A549 (cell line): ENCODE measurements at regions not wholly inside any gene's neighbourhood (a gene's known extent, or its start where the extent isn't known, plus 50 kb on each side); places are given as distances from the start of the nearest gene placed in this dataset.

Source experiments
- ATAC-seq, 2 experiments: fragments of 200-7000 bp in 1 of 2; fragments of >200 bp in 1 of 2; cut with Nextera tagmentation in 1 of 2; cut with Tn5 transposase in 1 of 2; 3 replicates each; pipeline versions ENCODE4 v1.8.0 to v1.9.1; 2018 to 2020; ENCODE audit warnings: mild to moderate bottlenecking in 1 of 2, moderate library complexity in 1 of 2
- CTCF ChIA-PET: fragments of 300-600 bp; sonication (Branson Sonifier 250); formaldehyde crosslinking; extraction: SDS; loops from one replicate; lab custom pipeline; 2021; ENCODE audit warnings: antibody characterized with exemption, inconsistent platforms; lab: Yijun Ruan, JAX
- POLR2A ChIA-PET: fragments of 350-600 bp; formaldehyde crosslinking; extraction: SDS; loops from one replicate; lab custom pipeline; 2021; ENCODE audit warnings: antibody characterized with exemption, inconsistent platforms; lab: Yijun Ruan, JAX
- DNase-seq, 2 experiments: peaks; one replicate each; pipeline versions ENCODE4 v3.0.0 to v3.0.0-alpha.2; 2011 to 2016; ENCODE audit warnings: low read depth in 1 of 2, low spot score in 1 of 2
- FAIRE-seq: peaks from 2 replicates; lab custom pipeline; 2011; peaks lifted over from hg19 to GRCh38; lab: Jason Lieb, UNC
- H3K27ac ChIP-seq, 2 experiments: fragments of >200 bp; sonication (Bioruptor Twin); formaldehyde crosslinking; 3 replicates each; pipeline ENCODE4 v1.5.1; 2016 to 2017
- H3K4me1 ChIP-seq: fragments of >200 bp; sonication (Bioruptor Twin); formaldehyde crosslinking; 3 replicates; pipeline ENCODE4 v1.6.1; 2016
- H3K4me2 ChIP-seq: fragments of >200 bp; sonication (Bioruptor Twin); formaldehyde crosslinking; 3 replicates; pipeline ENCODE4 v1.6.1; 2016
- H3K4me3 ChIP-seq: fragments of >200 bp; sonication (Bioruptor Twin); formaldehyde crosslinking; 3 replicates; pipeline ENCODE4 v1.5.1; 2016
- H3K9me3 ChIP-seq: fragments of >200 bp; sonication (Bioruptor Twin); formaldehyde crosslinking; 3 replicates; pipeline ENCODE4 v1.6.1; 2016
- CBX2 ChIP-seq: fragments of 200-600 bp; sonication (generic); IDR thresholded peaks from 2 replicates; pipeline ENCODE4 v1.6.1; 2016; ENCODE audit warnings: low read depth, mild to moderate bottlenecking, borderline replicate concordance
- EHF ChIP-seq: fragments of 250-450 bp; sonication (Bioruptor Pico); IDR thresholded peaks from 2 replicates; pipeline ENCODE4 v1.5.0; 2020; ENCODE audit warnings: mild to moderate bottlenecking
- FOSB ChIP-seq: fragments of 250-450 bp; sonication (Bioruptor Pico); IDR thresholded peaks from 2 replicates; pipeline ENCODE4 v1.5.0; 2020; ENCODE audit warnings: mild to moderate bottlenecking, moderate library complexity
- FOXS1 ChIP-seq: fragments of 250-450 bp; sonication (Bioruptor Pico); IDR thresholded peaks from 2 replicates; pipeline ENCODE4 v1.5.0; 2020; ENCODE audit warnings: mild to moderate bottlenecking, moderate library complexity
- HES2 ChIP-seq: fragments of >200 bp; sonication (Bioruptor Twin); formaldehyde crosslinking; IDR thresholded peaks from 2 replicates; pipeline ENCODE4 v1.6.1; 2016
- HMGXB4 ChIP-seq: fragments of 250-450 bp; sonication (Bioruptor Pico); IDR thresholded peaks from 2 replicates; pipeline ENCODE4 v1.5.0; 2021; ENCODE audit warnings: mild to moderate bottlenecking, moderate library complexity, borderline replicate concordance
- HOXB13 ChIP-seq: fragments of 250-450 bp; sonication (Bioruptor Pico); IDR thresholded peaks from 2 replicates; pipeline ENCODE4 v1.5.0; 2020; ENCODE audit warnings: low read depth, mild to moderate bottlenecking, moderate library complexity
- HOXB5 ChIP-seq: fragments of 250-450 bp; sonication (Bioruptor Pico); IDR thresholded peaks from 2 replicates; pipeline ENCODE4 v1.5.0; 2020; ENCODE audit warnings: mild to moderate bottlenecking, moderate library complexity
- JUN ChIP-seq, 2 experiments: fragments of >200 bp; sonication (Bioruptor Twin); formaldehyde crosslinking; IDR thresholded peaks; 2 replicates in 1 of 2; 3 replicates in 1 of 2; pipeline ENCODE4 v1.6.1; 2016 to 2017
- KDM1A ChIP-seq: fragments of 200-600 bp; sonication (generic); IDR thresholded peaks from 2 replicates; pipeline ENCODE4 v1.6.1; 2016; ENCODE audit warnings: low read depth, mild to moderate bottlenecking
- MAFK ChIP-seq: fragments of 450-650 bp; IDR thresholded peaks from 2 replicates; pipeline ENCODE4 v1.6.1; 2014; ENCODE audit not compliant: partially characterized antibody
- MYC ChIP-seq: IDR thresholded peaks from 2 replicates; pipeline ENCODE4 v1.6.1; 2012; ENCODE audit warnings: mild to moderate bottlenecking, inconsistent platforms, low read length, improper control_type of control experiment, borderline replicate concordance
- NFE2L2 ChIP-seq: fragments of 150-350 bp; conservative IDR thresholded peaks from 2 replicates; pipeline ENCODE4 v1.6.1; 2014; ENCODE audit warnings: low read length
- RAD21 ChIP-seq, 2 experiments: fragments of >200 bp in 1 of 2; sonication (Bioruptor Twin) in 1 of 2; formaldehyde crosslinking in 1 of 2; IDR thresholded peaks in 1 of 2; conservative IDR thresholded peaks in 1 of 2; 2 replicates in 1 of 2; 3 replicates in 1 of 2; pipeline ENCODE4 v1.6.1; 2012 to 2018; ENCODE audit warnings: inconsistent platforms in 1 of 2
- RARB ChIP-seq: fragments of 250-450 bp; sonication (Bioruptor Pico); IDR thresholded peaks from 2 replicates; pipeline ENCODE4 v1.8.0; 2021; ENCODE audit warnings: mild to moderate bottlenecking, moderate library complexity
- RFX5 ChIP-seq: fragments of 450-650 bp; IDR thresholded peaks from 2 replicates; pipeline ENCODE4 v1.7.1; 2014; ENCODE audit warnings: antibody characterized with exemption, mild to moderate bottlenecking, moderate library complexity
- RNF2 ChIP-seq: fragments of 200-600 bp; sonication (generic); IDR thresholded peaks from 2 replicates; pipeline ENCODE4 v1.6.1; 2016; ENCODE audit warnings: low read depth, mild to moderate bottlenecking, antibody characterized with exemption, moderate library complexity, borderline replicate concordance
- SREBF2 ChIP-seq: fragments of 450-650 bp; IDR thresholded peaks from 2 replicates; pipeline ENCODE4 v1.6.1; 2014; ENCODE audit warnings: mild to moderate bottlenecking, moderate library complexity
- TFCP2L1 ChIP-seq: fragments of 250-450 bp; sonication (Bioruptor Pico); IDR thresholded peaks from 2 replicates; pipeline ENCODE4 v1.5.0; 2021; ENCODE audit warnings: mild to moderate bottlenecking
- TP53 ChIP-seq: fragments of 250-450 bp; sonication (Bioruptor Pico); IDR thresholded peaks from 2 replicates; pipeline ENCODE4 v1.5.0; 2021; ENCODE audit warnings: mild to moderate bottlenecking, moderate library complexity
- USF2 ChIP-seq: fragments of 450-650 bp; IDR thresholded peaks from 2 replicates; pipeline ENCODE4 v1.6.1; 2014; ENCODE audit warnings: antibody characterized with exemption
- ZC3H11A ChIP-seq: fragments of 450-650 bp; IDR thresholded peaks from 2 replicates; pipeline ENCODE4 v1.6.1; 2014; ENCODE audit warnings: antibody characterized with exemption, mild to moderate bottlenecking
- ZNF302 ChIP-seq: fragments of 250-450 bp; sonication (Bioruptor Pico); IDR thresholded peaks from 2 replicates; pipeline ENCODE4 v1.9.0; 2021; ENCODE audit warnings: inconsistent platforms, mild to moderate bottlenecking, moderate library complexity
- ZSCAN20 ChIP-seq: fragments of 250-450 bp; sonication (Bioruptor Pico); IDR thresholded peaks from 2 replicates; pipeline ENCODE4 v1.8.0; 2022; ENCODE audit warnings: mild to moderate bottlenecking, moderate library complexity
- WGBS: methylation state at CpG from one replicate; pipeline ENCODE4 v1.1.6; 2017; ENCODE audit errors: missing lambda C conversion rate; 5-methylcytosine and 5-hydroxymethylcytosine counted together
- TF ChIP-seq, protein P1 (sequence below): fragments of 250-450 bp; sonication (Bioruptor Pico); IDR thresholded peaks from 2 replicates; pipeline ENCODE4 v1.5.0; 2020; ENCODE audit warnings: low read depth, mild to moderate bottlenecking, moderate library complexity
- TF ChIP-seq, protein P2 (sequence below): fragments of >200 bp; sonication (Bioruptor Twin); formaldehyde crosslinking; IDR thresholded peaks from 3 replicates; pipeline ENCODE4 v1.5.1; 2016

- Histone ChIP-seq H3K4me2 (no peak overlapping the region), H3K9me3 (no peaks in the 10 kb centered on the region), H3K27ac (no peak overlapping the region), H3K4me3 (no peak overlapping the region), H3K4me1 (no peaks in the 10 kb centered on the region)
- ChIA-PET POLR2A (no interaction called here), CTCF (interaction anchor here (0.9 to 2.9 kb wide), 4 partner anchors 16 to 135 kb away, joined by 3 to 11 read pairs (median 3); partner anchors contain the start of gene SERPINE2)
- WGBS, result 57% methylated on average over 3 of the region's 3 CpGs
- no peak for TF ChIP-seq MAFK
- no peak for TF ChIP-seq HES2
- TF ChIP-seq CBX2, result no peak
- no peak for FAIRE-seq
- DNase-seq, result no peak
- no peak for ATAC-seq
Measured at GRCh38 chr2:224173933-224174332, 134.8 kb upstream of the SERPINE2 start.

DNA sequence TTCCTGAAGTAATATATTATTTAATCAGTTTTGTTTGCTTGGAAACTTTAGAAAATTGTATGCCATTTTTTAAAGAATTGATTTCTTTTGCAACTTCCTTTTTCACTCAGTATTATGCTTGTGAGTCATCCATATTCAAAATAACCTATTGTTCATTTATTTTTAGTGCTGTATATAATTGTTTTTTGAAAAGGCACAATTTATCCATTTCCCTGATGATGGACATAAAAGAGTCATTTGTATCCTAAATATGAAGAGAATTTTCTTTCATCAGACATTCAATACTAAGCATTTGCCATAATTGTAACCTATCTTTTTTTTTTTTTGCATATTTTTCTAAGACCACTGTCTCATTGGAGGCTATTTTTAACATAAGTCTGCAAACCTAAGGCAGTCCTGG, 134.1 kb upstream of the SERPINE2 start:
- POLR2A ChIA-PET, result no interaction called here
- H3K9me3 ChIP-seq, result no peaks in the 10 kb centered on the region
- FAIRE-seq (no peak), ATAC-seq (no peak), DNase-seq (no peak)
- CTCF ChIA-PET, result interaction anchor here (1.5 kb wide), 1 partner anchor 61 kb away, joined by 3 read pairs; no protein-coding TSS in a partner anchor
- TF ChIP-seq SREBF2, result no peak
- no peak for TF ChIP-seq RFX5
- no peak for TF ChIP-seq ZNF302 (CRISPR knock-in tag)
- no peak for TF ChIP-seq FOSB (CRISPR knock-in tag)
- TF ChIP-seq, protein P1, sequence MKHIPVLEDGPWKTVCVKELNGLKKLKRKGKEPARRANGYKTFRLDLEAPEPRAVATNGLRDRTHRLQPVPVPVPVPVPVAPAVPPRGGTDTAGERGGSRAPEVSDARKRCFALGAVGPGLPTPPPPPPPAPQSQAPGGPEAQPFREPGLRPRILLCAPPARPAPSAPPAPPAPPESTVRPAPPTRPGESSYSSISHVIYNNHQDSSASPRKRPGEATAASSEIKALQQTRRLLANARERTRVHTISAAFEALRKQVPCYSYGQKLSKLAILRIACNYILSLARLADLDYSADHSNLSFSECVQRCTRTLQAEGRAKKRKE (CRISPR knock-in tag), result no peak
- no peak for TF ChIP-seq RAD21 (conservative IDR thresholded peaks at IDR 0.05 in 1 of 2, IDR thresholded peaks at IDR 0.05 in 1 of 2)
- TF ChIP-seq MYC, result no peak
- no peak overlapping the region for H3K4me3 ChIP-seq
- no peak overlapping the region for H3K4me2 ChIP-seq
- H3K27ac ChIP-seq, result no peak overlapping the region
- no peaks in the 10 kb centered on the region for H3K4me1 ChIP-seq

DNA sequence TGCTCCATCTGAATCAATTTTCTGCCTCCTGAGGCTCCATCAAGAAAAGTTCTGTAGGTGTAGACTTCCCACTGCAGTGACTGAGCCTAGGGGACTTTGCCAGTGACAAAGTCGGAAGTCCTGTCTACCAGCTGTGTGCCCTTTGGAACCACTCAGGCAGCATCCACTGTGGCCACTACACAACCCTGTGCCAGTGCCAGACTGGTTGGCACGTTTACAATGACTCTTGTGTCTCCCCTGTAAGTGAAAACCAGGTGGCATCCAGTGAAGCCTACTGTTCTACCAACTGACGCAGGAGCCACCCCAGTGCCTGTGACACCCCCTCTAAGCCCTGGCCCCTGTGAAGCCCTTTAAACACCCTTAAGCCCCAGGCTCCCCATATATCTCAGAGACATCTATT, 132.1 kb upstream of the SERPINE2 start:
- no peak overlapping the region for H3K27ac ChIP-seq
- TF ChIP-seq FOSB (CRISPR knock-in tag) (no peak), HES2 (no peak), RNF2 (no peak), FOXS1 (CRISPR knock-in tag) (no peak), KDM1A (no peak), HOXB5 (no peak), EHF (no peak), HMGXB4 (no peak), ZC3H11A (no peak), USF2 (no peak), HOXB13 (CRISPR knock-in tag) (no peak), TFCP2L1 (CRISPR knock-in tag) (no peak), NFE2L2 (no peak), RARB (no peak), TP53 (CRISPR knock-in tag) (no peak), ZSCAN20 (CRISPR knock-in tag) (no peak), JUN (IDR thresholded peaks at IDR 0.05) (no peak)
- TF ChIP-seq, protein P2, sequence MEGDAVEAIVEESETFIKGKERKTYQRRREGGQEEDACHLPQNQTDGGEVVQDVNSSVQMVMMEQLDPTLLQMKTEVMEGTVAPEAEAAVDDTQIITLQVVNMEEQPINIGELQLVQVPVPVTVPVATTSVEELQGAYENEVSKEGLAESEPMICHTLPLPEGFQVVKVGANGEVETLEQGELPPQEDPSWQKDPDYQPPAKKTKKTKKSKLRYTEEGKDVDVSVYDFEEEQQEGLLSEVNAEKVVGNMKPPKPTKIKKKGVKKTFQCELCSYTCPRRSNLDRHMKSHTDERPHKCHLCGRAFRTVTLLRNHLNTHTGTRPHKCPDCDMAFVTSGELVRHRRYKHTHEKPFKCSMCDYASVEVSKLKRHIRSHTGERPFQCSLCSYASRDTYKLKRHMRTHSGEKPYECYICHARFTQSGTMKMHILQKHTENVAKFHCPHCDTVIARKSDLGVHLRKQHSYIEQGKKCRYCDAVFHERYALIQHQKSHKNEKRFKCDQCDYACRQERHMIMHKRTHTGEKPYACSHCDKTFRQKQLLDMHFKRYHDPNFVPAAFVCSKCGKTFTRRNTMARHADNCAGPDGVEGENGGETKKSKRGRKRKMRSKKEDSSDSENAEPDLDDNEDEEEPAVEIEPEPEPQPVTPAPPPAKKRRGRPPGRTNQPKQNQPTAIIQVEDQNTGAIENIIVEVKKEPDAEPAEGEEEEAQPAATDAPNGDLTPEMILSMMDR, result no peak
- TF ChIP-seq, all 56 proteins: peak for 0
- H3K4me2 ChIP-seq, result no peak overlapping the region
- H3K4me3 ChIP-seq, result no peak overlapping the region
- DNase-seq (no peak), ATAC-seq (no peak), FAIRE-seq (no peak)
- WGBS, result 73% methylated on average over 3 of the region's 3 CpGs
- ChIA-PET POLR2A (no interaction called here), CTCF (interaction anchor here (0.7 kb wide), 1 partner anchor 12 kb away, joined by 3 read pairs; no protein-coding TSS in a partner anchor)
- H3K9me3 ChIP-seq, result no peaks in the 10 kb centered on the region
- H3K4me1 ChIP-seq, result no peaks in the 10 kb centered on the region
